Endothelial cell of umbilical vein (primary cell): ENCODE measurements at regions not wholly inside any gene's neighbourhood (a gene's known extent, or its start where the extent isn't known, plus 50 kb on each side); places are given as distances from the start of the nearest gene placed in this dataset.

Experiments used
- BruUV-seq: library from RNA; stranded (reverse); fragments of 400-500 nt; replicated peaks from 2 replicates; lab custom pipeline; 2021; lab: Mats Ljungman, UMichigan
- CTCF ChIA-PET: fragments of 300-600, 350-600 bp; sonication (Branson Sonifier 250); formaldehyde crosslinking; loops from one replicate; lab custom pipeline; 2021; ENCODE audit warnings: antibody characterized with exemption, inconsistent platforms; lab: Charles Lee
- POLR2A ChIA-PET: fragments of 300-600, 350-600 bp; sonication (Branson Sonifier 250); formaldehyde crosslinking; loops from one replicate; lab custom pipeline; 2021; ENCODE audit warnings: antibody characterized with exemption, inconsistent platforms; lab: Charles Lee
- DNase-seq: peaks from one replicate; pipeline ENCODE4 v3.0.0-alpha.2; 2011; ENCODE audit warnings: low read depth, low spot score
- FAIRE-seq: peaks from 2 replicates; lab custom pipeline; 2011; peaks lifted over from hg19 to GRCh38; lab: Jason Lieb, UNC
- H2AFZ ChIP-seq: 2 replicates; pipeline ENCODE4 v1.6.0; 2012; ENCODE audit warnings: low read depth, low read length, control low read depth, inconsistent platforms
- H3K27ac ChIP-seq: 2 replicates; pipeline ENCODE4 v1.5.1; 2011; ENCODE audit warnings: low read depth, mild to moderate bottlenecking, control low read depth, low read length, moderate library complexity; ENCODE audit not compliant: insufficient read depth
- H3K27me3 ChIP-seq, 2 experiments: 2 replicates each; pipeline versions ENCODE4 v1.6.0 to v1.6.1; 2011; ENCODE audit warnings: low read length in 2 of 2, mixed read lengths in 1 of 2; ENCODE audit not compliant: control insufficient read depth in 2 of 2, insufficient read depth in 2 of 2
- H3K36me3 ChIP-seq, 2 experiments: 2 replicates in 1 of 2; 3 replicates in 1 of 2; pipeline ENCODE4 v1.5.1; 2011; ENCODE audit warnings: low read length in 2 of 2, mild to moderate bottlenecking in 1 of 2, moderate library complexity in 1 of 2; ENCODE audit not compliant: control insufficient read depth in 2 of 2, insufficient read depth in 2 of 2; ENCODE audit errors: extremely low read depth in 1 of 2
- H3K4me1 ChIP-seq: 3 replicates; pipeline ENCODE4 v1.5.1; 2011; ENCODE audit warnings: mild to moderate bottlenecking, low read length; ENCODE audit not compliant: control insufficient read depth, insufficient read depth; ENCODE audit errors: extremely low read depth
- H3K4me2 ChIP-seq: 2 replicates; pipeline ENCODE4 v1.6.1; 2011; ENCODE audit warnings: low read length, control low read depth, mixed read lengths; ENCODE audit not compliant: insufficient read depth
- H3K4me3 ChIP-seq, 3 experiments: fragments of 200-600 bp in 1 of 3; sonication (generic), shearing (Covaris generic) in 1 of 3; replicated peaks in 1 of 3; 2 replicates each; pipeline ENCODE4 v1.5.1; 2011 to 2016; ENCODE audit warnings: control low read depth in 3 of 3, low read length in 3 of 3, mild to moderate bottlenecking in 2 of 3, inconsistent platforms in 1 of 3, low read depth in 1 of 3, moderate library complexity in 1 of 3; ENCODE audit not compliant: insufficient read depth in 1 of 3
- H3K79me2 ChIP-seq: 2 replicates; pipeline ENCODE4 v1.6.0; 2012; ENCODE audit warnings: low read length, inconsistent platforms; ENCODE audit not compliant: control insufficient read depth, insufficient read depth
- H3K9ac ChIP-seq: replicated peaks from 2 replicates; pipeline ENCODE3; 2011; ENCODE audit warnings: low read length, control low read depth; ENCODE audit not compliant: insufficient read depth; ENCODE audit errors: extremely low read depth
- H3K9me1 ChIP-seq: replicated peaks from 3 replicates; pipeline ENCODE4 v1.6.0; 2011; ENCODE audit warnings: mild to moderate bottlenecking, low read length; ENCODE audit not compliant: control insufficient read depth, insufficient read depth; ENCODE audit errors: extremely low read depth
- H3K9me3 ChIP-seq: replicated peaks from 2 replicates; pipeline ENCODE4 v1.5.1; 2012; ENCODE audit warnings: low read length, inconsistent platforms; ENCODE audit not compliant: control insufficient read depth, insufficient read depth
- H4K20me1 ChIP-seq: replicated peaks from 2 replicates; pipeline ENCODE3; 2011; ENCODE audit warnings: mild to moderate bottlenecking, low read length; ENCODE audit not compliant: control insufficient read depth, insufficient read depth; ENCODE audit errors: extremely low read depth
- EZH2 ChIP-seq: IDR thresholded peaks from 2 replicates; pipeline ENCODE4 v1.6.1; 2012; ENCODE audit warnings: borderline replicate concordance, low read depth, mild to moderate bottlenecking, moderate library complexity, low read length, inconsistent platforms; ENCODE audit not compliant: severe bottlenecking
- FOS ChIP-seq: IDR thresholded peaks from 2 replicates; pipeline ENCODE4 v1.6.1; 2011; ENCODE audit warnings: mild to moderate bottlenecking, low read length, moderate library complexity, borderline replicate concordance; ENCODE audit not compliant: insufficient read depth
- GATA2 ChIP-seq: IDR thresholded peaks from 2 replicates; pipeline ENCODE4 v1.7.0; 2011; ENCODE audit warnings: low read depth, mild to moderate bottlenecking, moderate library complexity, mixed read lengths, low read length; ENCODE audit not compliant: insufficient read length, insufficient read depth
- JUN ChIP-seq: IDR thresholded peaks from 2 replicates; pipeline ENCODE4 v1.6.1; 2011; ENCODE audit warnings: borderline replicate concordance, low read depth; ENCODE audit not compliant: insufficient read length, insufficient read depth
- MYC ChIP-seq: IDR thresholded peaks from one replicate; pipeline ENCODE4 v1.6.1; 2011; ENCODE audit warnings: mild to moderate bottlenecking, low read depth, low read length
- POLR2A ChIP-seq: IDR thresholded peaks from 2 replicates; pipeline ENCODE4 v1.6.1; 2012; ENCODE audit warnings: low read depth, mild to moderate bottlenecking, control low read depth, low read length
- POLR2AphosphoS5 ChIP-seq: IDR thresholded peaks from 2 replicates; pipeline ENCODE4 v1.6.1; 2012; ENCODE audit warnings: low read depth, mild to moderate bottlenecking, control low read depth, low read length, moderate library complexity; ENCODE audit not compliant: insufficient read depth
- dilution Hi-C: fragments of 300-500 bp; cut with MboI; formaldehyde crosslinking; loops from one replicate; pipeline ENCODE4 v1.15.0; 2019; ENCODE audit warnings: low sequenced_read_pairs; ENCODE audit not compliant: extremely low pct_ligation_motif_present
- intact Hi-C: fragments of 100-400 bp; cut with micrococcal nuclease; formaldehyde crosslinking; loops from one replicate; pipeline ENCODE4 v1.10.0; 2022
- TF ChIP-seq, protein P1 (sequence below): IDR thresholded peaks from 2 replicates; pipeline ENCODE4 v1.6.1; 2011; ENCODE audit not compliant: insufficient read depth, insufficient read length
- TF ChIP-seq, protein P2 (sequence below), 2 donors: IDR thresholded peaks; 1 replicate in 1 of 2; 2 replicates in 1 of 2; pipeline ENCODE4 v1.5.1; 2011; ENCODE audit warnings: low read length in 2 of 2, mild to moderate bottlenecking in 2 of 2, moderate library complexity in 2 of 2, control low read depth in 1 of 2, inconsistent platforms in 1 of 2, low read depth in 1 of 2; ENCODE audit not compliant: insufficient read depth in 1 of 2; ENCODE audit errors: extremely low read depth in 1 of 2

- Histone ChIP-seq H2AFZ (no peak overlapping the region), H3K9ac (no peak overlapping the region), H3K9me1 (no peaks in the 10 kb centered on the region), H3K4me2 (no peak overlapping the region), H3K27ac (peak overlapping the region; percentile 20), H4K20me1 (no peaks in the 10 kb centered on the region), H3K9me3 (no peaks in the 10 kb centered on the region), H3K79me2 (no peaks in the 10 kb centered on the region), H3K36me3 (no peaks in the 10 kb centered on the region), H3K4me1 (peaks cover 25% of the 10 kb centered on the region), H3K27me3 (no peaks in the 10 kb centered on the region), H3K4me3 (no peak overlapping the region)
- no TSS peak for BruUV-seq
- CTCF ChIA-PET: interaction anchor here (0.6 to 1.1 kb wide), 2 partner anchors 9 to 307 kb away, joined by 3 read pairs; no protein-coding TSS in a partner anchor
- no peak for TF ChIP-seq GATA2
- TF ChIP-seq FOS: peak; percentile 99
- peak; percentile 89 for TF ChIP-seq JUN
- TF ChIP-seq, protein P1, sequence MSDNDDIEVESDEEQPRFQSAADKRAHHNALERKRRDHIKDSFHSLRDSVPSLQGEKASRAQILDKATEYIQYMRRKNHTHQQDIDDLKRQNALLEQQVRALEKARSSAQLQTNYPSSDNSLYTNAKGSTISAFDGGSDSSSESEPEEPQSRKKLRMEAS: no peak
- no peak for TF ChIP-seq POLR2A
- intact Hi-C loops: no loop called here
- FAIRE-seq (peak; percentile 75), DNase-seq (peak; percentile 83)
- POLR2A ChIA-PET: no interaction called here
- dilution Hi-C loops: no loop called here
These were observed 523.5 kb upstream of the CLINT1 start for GRCh38 chr5:158382473-158382872.

- Histone ChIP-seq H3K9me3 (no peaks in the 10 kb centered on the region), H3K79me2 (no peaks in the 10 kb centered on the region), H3K27me3 (no peaks in the 10 kb centered on the region), H3K36me3 (no peaks in the 10 kb centered on the region), H3K9ac (no peak overlapping the region), H2AFZ (no peak overlapping the region), H3K4me1 (peaks cover 25% of the 10 kb centered on the region), H4K20me1 (no peaks in the 10 kb centered on the region), H3K4me2 (no peak overlapping the region), H3K27ac (no peak overlapping the region), H3K4me3 (no peak overlapping the region), H3K9me1 (no peaks in the 10 kb centered on the region)
- intact Hi-C loops (no loop called here), dilution Hi-C loops (no loop called here)
- no peak for TF ChIP-seq GATA2
- no peak for TF ChIP-seq EZH2
- no peak for TF ChIP-seq FOS
- no peak for TF ChIP-seq POLR2A
- TF ChIP-seq, protein P1: no peak
- no peak for TF ChIP-seq MYC
- TF ChIP-seq JUN: no peak
- TF ChIP-seq, protein P2, sequence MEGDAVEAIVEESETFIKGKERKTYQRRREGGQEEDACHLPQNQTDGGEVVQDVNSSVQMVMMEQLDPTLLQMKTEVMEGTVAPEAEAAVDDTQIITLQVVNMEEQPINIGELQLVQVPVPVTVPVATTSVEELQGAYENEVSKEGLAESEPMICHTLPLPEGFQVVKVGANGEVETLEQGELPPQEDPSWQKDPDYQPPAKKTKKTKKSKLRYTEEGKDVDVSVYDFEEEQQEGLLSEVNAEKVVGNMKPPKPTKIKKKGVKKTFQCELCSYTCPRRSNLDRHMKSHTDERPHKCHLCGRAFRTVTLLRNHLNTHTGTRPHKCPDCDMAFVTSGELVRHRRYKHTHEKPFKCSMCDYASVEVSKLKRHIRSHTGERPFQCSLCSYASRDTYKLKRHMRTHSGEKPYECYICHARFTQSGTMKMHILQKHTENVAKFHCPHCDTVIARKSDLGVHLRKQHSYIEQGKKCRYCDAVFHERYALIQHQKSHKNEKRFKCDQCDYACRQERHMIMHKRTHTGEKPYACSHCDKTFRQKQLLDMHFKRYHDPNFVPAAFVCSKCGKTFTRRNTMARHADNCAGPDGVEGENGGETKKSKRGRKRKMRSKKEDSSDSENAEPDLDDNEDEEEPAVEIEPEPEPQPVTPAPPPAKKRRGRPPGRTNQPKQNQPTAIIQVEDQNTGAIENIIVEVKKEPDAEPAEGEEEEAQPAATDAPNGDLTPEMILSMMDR (IDR thresholded peaks at IDR 0.05; ENCODE audit: extremely low read depth in 1 of 2, insufficient read depth in 1 of 2, low read depth in 1 of 2, low read length in 2 of 2): no peak
- no peak for TF ChIP-seq POLR2AphosphoS5
- ChIA-PET CTCF (interaction anchor here (1.1 kb wide), 1 partner anchor 306 kb away, joined by 3 read pairs; no protein-coding TSS in a partner anchor), POLR2A (no interaction called here)
- FAIRE-seq (no peak), DNase-seq (no peak)
- BruUV-seq: no TSS peak
These were observed 522.7 kb upstream of the CLINT1 start for GRCh38 chr5:158381614-158382160.
